ENCODE measurements at regions not wholly inside any gene's neighbourhood (a gene's known extent, or its start where the extent isn't known, plus 50 kb on each side); places are given as distances from the start of the nearest gene placed in this dataset.

- no peak for TF ChIP-seq CTCF (IDR thresholded peaks at IDR 0.05)
- Mint-ChIP-seq H3K9me3 (no peaks in the 10 kb centered on the region), H3K36me3 (no peaks in the 10 kb centered on the region), H3K4me1 (no peaks in the 10 kb centered on the region), H3K27me3 (ENCODE audit: low read depth in 2 of 2) (peaks cover 17 to 23% of the 10 kb centered on the region in 2 donors), H3K27ac (no peak overlapping the region), H3K4me3 (no peak overlapping the region)
- intact Hi-C loops (cut with micrococcal nuclease), result no loop called here
- no peak overlapping the region for H3K27ac ChIP-seq (ENCODE audit: low read length)
- H3K4me3 ChIP-seq (ENCODE audit: low read length), result no peak overlapping the region
- ATAC-seq (no peak), DNase-seq (no peak)
- H3K4me1 ChIP-seq (ENCODE audit: control insufficient read depth, insufficient read depth, low read length), result no peaks in the 10 kb centered on the region
- H3K36me3 ChIP-seq (ENCODE audit: control insufficient read depth, insufficient read depth, low read length), result no peaks in the 10 kb centered on the region
- no peaks in the 10 kb centered on the region for H3K27me3 ChIP-seq (ENCODE audit: control insufficient read depth, insufficient read depth, low read length)
- no peaks in the 10 kb centered on the region for H3K9me3 ChIP-seq (ENCODE audit: control insufficient read depth, insufficient read depth, low read length)
- 92% methylated on average over 3 of the region's 3 CpGs for WGBS (ENCODE audit: insufficient coverage)
Observed at GRCh38 chr6:4509506-4509905, 266.7 kb upstream of the CDYL start.

GRCh38 chr6:4506792-4507191, 269.4 kb upstream of the CDYL start:
- no peaks in the 10 kb centered on the region for H3K36me3 ChIP-seq (ENCODE audit: control insufficient read depth, insufficient read depth, low read length)
- no peak overlapping the region for H3K4me3 ChIP-seq (ENCODE audit: low read length)
- Mint-ChIP-seq H3K4me1 (no peaks in the 10 kb centered on the region), H3K4me3 (no peak overlapping the region), H3K36me3 (no peaks in the 10 kb centered on the region), H3K27ac (no peak overlapping the region), H3K9me3 (no peaks in the 10 kb centered on the region), H3K27me3 (ENCODE audit: low read depth in 2 of 2) (peaks cover 15 to 28% of the 10 kb centered on the region in 2 donors)
- WGBS (ENCODE audit: insufficient coverage), result 47% methylated on average over 1 of the region's 1 CpG
- intact Hi-C loops (cut with micrococcal nuclease), result no loop called here
- TF ChIP-seq CTCF (IDR thresholded peaks at IDR 0.05), result no peak
- no peaks in the 10 kb centered on the region for H3K9me3 ChIP-seq (ENCODE audit: control insufficient read depth, insufficient read depth, low read length)
- H3K27me3 ChIP-seq (ENCODE audit: control insufficient read depth, insufficient read depth, low read length), result no peaks in the 10 kb centered on the region
- H3K27ac ChIP-seq (ENCODE audit: low read length), result no peak overlapping the region
- no peaks in the 10 kb centered on the region for H3K4me1 ChIP-seq (ENCODE audit: control insufficient read depth, insufficient read depth, low read length)
- ATAC-seq, result no peak
- no peak for DNase-seq

GRCh38 chr6:4506223-4506622, 270.0 kb upstream of the CDYL start:
- no peaks in the 10 kb centered on the region for H3K27me3 ChIP-seq (ENCODE audit: control insufficient read depth, insufficient read depth, low read length)
- DNase-seq, result no peak
- Mint-ChIP-seq H3K4me3 (no peak overlapping the region), H3K9me3 (no peaks in the 10 kb centered on the region), H3K36me3 (no peaks in the 10 kb centered on the region), H3K27ac (no peak overlapping the region), H3K4me1 (no peaks in the 10 kb centered on the region), H3K27me3 (ENCODE audit: low read depth in 2 of 2) (peaks cover 15 to 30% of the 10 kb centered on the region in 2 donors)
- WGBS (ENCODE audit: insufficient coverage), result 71% methylated on average over 3 of the region's 3 CpGs
- TF ChIP-seq CTCF (IDR thresholded peaks at IDR 0.05), result no peak
- H3K9me3 ChIP-seq (ENCODE audit: control insufficient read depth, insufficient read depth, low read length), result no peaks in the 10 kb centered on the region
- H3K4me3 ChIP-seq (ENCODE audit: low read length), result no peak overlapping the region
- H3K27ac ChIP-seq (ENCODE audit: low read length), result no peak overlapping the region
- ATAC-seq, result no peak
- intact Hi-C loops (cut with micrococcal nuclease), result no loop called here
- no peaks in the 10 kb centered on the region for H3K4me1 ChIP-seq (ENCODE audit: control insufficient read depth, insufficient read depth, low read length)
- no peaks in the 10 kb centered on the region for H3K36me3 ChIP-seq (ENCODE audit: control insufficient read depth, insufficient read depth, low read length)

- Mint-ChIP-seq H3K27me3 (ENCODE audit: low read depth in 2 of 2) (peaks cover 13 to 30% of the 10 kb centered on the region in 2 donors), H3K36me3 (no peaks in the 10 kb centered on the region), H3K9me3 (no peaks in the 10 kb centered on the region), H3K4me3 (no peak overlapping the region), H3K4me1 (no peaks in the 10 kb centered on the region), H3K27ac (no peak overlapping the region)
- H3K4me3 ChIP-seq (ENCODE audit: low read length), result no peak overlapping the region
- H3K27ac ChIP-seq (ENCODE audit: low read length), result no peak overlapping the region
- TF ChIP-seq CTCF (IDR thresholded peaks at IDR 0.05), result no peak
- H3K9me3 ChIP-seq (ENCODE audit: control insufficient read depth, insufficient read depth, low read length), result no peaks in the 10 kb centered on the region
- no peak for DNase-seq
- no peaks in the 10 kb centered on the region for H3K4me1 ChIP-seq (ENCODE audit: control insufficient read depth, insufficient read depth, low read length)
- 88% methylated on average over 1 of the region's 2 CpGs for WGBS (ENCODE audit: insufficient coverage)
- intact Hi-C loops (cut with micrococcal nuclease), result no loop called here
- H3K36me3 ChIP-seq (ENCODE audit: control insufficient read depth, insufficient read depth, low read length), result no peaks in the 10 kb centered on the region
- H3K27me3 ChIP-seq (ENCODE audit: control insufficient read depth, insufficient read depth, low read length), result no peaks in the 10 kb centered on the region
- no peak for ATAC-seq
Observed at GRCh38 chr6:4504700-4505099, 271.5 kb upstream of the CDYL start.
